H1 (cell line): ENCODE measurements at regions not wholly inside any gene's neighbourhood (a gene's known extent, or its start where the extent isn't known, plus 50 kb on each side); places are given as distances from the start of the nearest gene placed in this dataset.

ENCODE experiments used
- CHD7 ChIP-seq: fragments of 300-600 bp; sonication (generic); IDR thresholded peaks from 2 replicates; pipeline ENCODE4 v1.7.1; 2012; ENCODE audit warnings: low read length, moderate library complexity, mild to moderate bottlenecking, inconsistent platforms; ENCODE audit not compliant: insufficient replicate concordance
- EP300 ChIP-seq, 2 experiments: IDR thresholded peaks; 1 replicate in 1 of 2; 2 replicates in 1 of 2; pipeline ENCODE4 v1.6.1; 2011 to 2012; ENCODE audit warnings: low read depth in 2 of 2, low read length in 2 of 2, mild to moderate bottlenecking in 2 of 2, borderline replicate concordance in 1 of 2, inconsistent platforms in 1 of 2, moderate library complexity in 1 of 2
- JUND ChIP-seq: IDR thresholded peaks from 2 replicates; pipeline ENCODE4 v1.6.1; 2011; ENCODE audit warnings: mild to moderate bottlenecking, improper control_type of control experiment, low read length
- NRF1 ChIP-seq: IDR thresholded peaks from 2 replicates; pipeline ENCODE4 v1.6.1; 2011; ENCODE audit warnings: mild to moderate bottlenecking, low read depth, low read length, improper control_type of control experiment
- PHF8 ChIP-seq: fragments of 200-600 bp; sonication (generic); conservative IDR thresholded peaks from 2 replicates; pipeline ENCODE4 v1.7.1; 2012; ENCODE audit warnings: low read depth, mild to moderate bottlenecking, inconsistent platforms, low read length, moderate library complexity
- POLR2A ChIP-seq, 2 experiments: IDR thresholded peaks; 1 replicate in 1 of 2; 2 replicates in 1 of 2; pipeline ENCODE4 v1.6.1; 2011; ENCODE audit warnings: low read depth in 2 of 2, low read length in 2 of 2, mild to moderate bottlenecking in 2 of 2; ENCODE audit errors: control extremely low read depth in 1 of 2
- POLR2AphosphoS5 ChIP-seq: IDR thresholded peaks from 2 replicates; pipeline ENCODE4 v1.6.1; 2011; ENCODE audit warnings: low read depth, low read length
- RAD21 ChIP-seq, 2 experiments: IDR thresholded peaks in 1 of 2; conservative IDR thresholded peaks in 1 of 2; 2 replicates each; pipeline ENCODE4 v1.6.1; 2011; ENCODE audit warnings: low read depth in 2 of 2, low read length in 2 of 2, improper control_type of control experiment in 1 of 2, inconsistent platforms in 1 of 2, mild to moderate bottlenecking in 1 of 2, moderate library complexity in 1 of 2
- RNF2 ChIP-seq: fragments of 200-900, 300-1000 bp; sonication (generic); IDR thresholded peaks from 2 replicates; pipeline ENCODE4 v1.7.1; 2016; ENCODE audit warnings: borderline replicate concordance, low read depth, mild to moderate bottlenecking, antibody characterized with exemption, low read length; ENCODE audit not compliant: poor library complexity, severe bottlenecking; ENCODE audit errors: missing control alignments
- TF ChIP-seq, protein P1 (sequence below), 3 experiments: IDR thresholded peaks; 1 replicate in 2 of 3; 2 replicates in 1 of 3; pipeline versions ENCODE4 v1.5.1 to v1.6.1; 2011; ENCODE audit warnings: low read length in 3 of 3, mild to moderate bottlenecking in 3 of 3, inconsistent platforms in 2 of 3, low read depth in 1 of 3, moderate library complexity in 1 of 3; ENCODE audit not compliant: insufficient read depth in 1 of 3; ENCODE audit errors: control extremely low read depth in 1 of 3
- TF ChIP-seq, protein P2 (sequence below): IDR thresholded peaks from 2 replicates; pipeline ENCODE4 v1.6.1; 2011; ENCODE audit warnings: low read length, improper control_type of control experiment
- TF ChIP-seq, protein P3 (sequence below): IDR thresholded peaks from 2 replicates; pipeline ENCODE4 v1.6.1; 2011; ENCODE audit warnings: low read depth, mild to moderate bottlenecking, low read length; ENCODE audit not compliant: insufficient read depth

- TF ChIP-seq, protein P1, sequence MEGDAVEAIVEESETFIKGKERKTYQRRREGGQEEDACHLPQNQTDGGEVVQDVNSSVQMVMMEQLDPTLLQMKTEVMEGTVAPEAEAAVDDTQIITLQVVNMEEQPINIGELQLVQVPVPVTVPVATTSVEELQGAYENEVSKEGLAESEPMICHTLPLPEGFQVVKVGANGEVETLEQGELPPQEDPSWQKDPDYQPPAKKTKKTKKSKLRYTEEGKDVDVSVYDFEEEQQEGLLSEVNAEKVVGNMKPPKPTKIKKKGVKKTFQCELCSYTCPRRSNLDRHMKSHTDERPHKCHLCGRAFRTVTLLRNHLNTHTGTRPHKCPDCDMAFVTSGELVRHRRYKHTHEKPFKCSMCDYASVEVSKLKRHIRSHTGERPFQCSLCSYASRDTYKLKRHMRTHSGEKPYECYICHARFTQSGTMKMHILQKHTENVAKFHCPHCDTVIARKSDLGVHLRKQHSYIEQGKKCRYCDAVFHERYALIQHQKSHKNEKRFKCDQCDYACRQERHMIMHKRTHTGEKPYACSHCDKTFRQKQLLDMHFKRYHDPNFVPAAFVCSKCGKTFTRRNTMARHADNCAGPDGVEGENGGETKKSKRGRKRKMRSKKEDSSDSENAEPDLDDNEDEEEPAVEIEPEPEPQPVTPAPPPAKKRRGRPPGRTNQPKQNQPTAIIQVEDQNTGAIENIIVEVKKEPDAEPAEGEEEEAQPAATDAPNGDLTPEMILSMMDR (IDR thresholded peaks at IDR 0.05; ENCODE audit: control extremely low read depth in 1 of 3, insufficient read depth in 1 of 3, low read depth in 1 of 3, low read length in 3 of 3), result no peak
- TF ChIP-seq, protein P2, sequence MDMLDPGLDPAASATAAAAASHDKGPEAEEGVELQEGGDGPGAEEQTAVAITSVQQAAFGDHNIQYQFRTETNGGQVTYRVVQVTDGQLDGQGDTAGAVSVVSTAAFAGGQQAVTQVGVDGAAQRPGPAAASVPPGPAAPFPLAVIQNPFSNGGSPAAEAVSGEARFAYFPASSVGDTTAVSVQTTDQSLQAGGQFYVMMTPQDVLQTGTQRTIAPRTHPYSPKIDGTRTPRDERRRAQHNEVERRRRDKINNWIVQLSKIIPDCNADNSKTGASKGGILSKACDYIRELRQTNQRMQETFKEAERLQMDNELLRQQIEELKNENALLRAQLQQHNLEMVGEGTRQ, result no peak
- TF ChIP-seq POLR2A (IDR thresholded peaks at IDR 0.05; ENCODE audit: control extremely low read depth in 1 of 2, low read depth in 2 of 2, low read length in 2 of 2) (no peak), EP300 (IDR thresholded peaks at IDR 0.05; ENCODE audit: borderline replicate concordance in 1 of 2, low read depth in 2 of 2, low read length in 2 of 2) (no peak), RAD21 (IDR thresholded peaks at IDR 0.05 in 1 of 2, conservative IDR thresholded peaks at IDR 0.05 in 1 of 2; ENCODE audit: low read depth in 2 of 2, low read length in 2 of 2) (no peak), CHD7 (no peak), PHF8 (no peak), RNF2 (no peak), NRF1 (no peak), POLR2AphosphoS5 (no peak), JUND (no peak)
- TF ChIP-seq, protein P3, sequence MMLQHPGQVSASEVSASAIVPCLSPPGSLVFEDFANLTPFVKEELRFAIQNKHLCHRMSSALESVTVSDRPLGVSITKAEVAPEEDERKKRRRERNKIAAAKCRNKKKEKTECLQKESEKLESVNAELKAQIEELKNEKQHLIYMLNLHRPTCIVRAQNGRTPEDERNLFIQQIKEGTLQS, result no peak
Measured at GRCh38 chr7:25408012-25408687, 179.9 kb upstream of the NPVF start.
